Liver (tissue), 3 donors: ENCODE measurements at regions not wholly inside any gene's neighbourhood (a gene's known extent, or its start where the extent isn't known, plus 50 kb on each side); places are given as distances from the start of the nearest gene placed in this dataset.

Experiments
- EGR1 ChIP-seq, 2 donors: IDR thresholded peaks; 2 replicates each; pipeline ENCODE4 v1.6.1; 2016 to 2018; ENCODE audit warnings: antibody characterized with exemption in 2 of 2, low read depth in 2 of 2
- FOXA1 ChIP-seq: IDR thresholded peaks from 2 replicates; pipeline ENCODE4 v1.6.1; 2016; ENCODE audit warnings: antibody characterized with exemption
- HNF4A ChIP-seq, 2 donors: conservative IDR thresholded peaks; 2 replicates each; pipeline ENCODE4 v1.6.1; 2016; ENCODE audit warnings: antibody characterized with exemption in 2 of 2, mild to moderate bottlenecking in 2 of 2
- JUND ChIP-seq, 2 donors: IDR thresholded peaks; 2 replicates each; pipeline ENCODE4 v1.6.1; 2016; ENCODE audit warnings: antibody characterized with exemption in 2 of 2
- RAD21 ChIP-seq, 2 donors: IDR thresholded peaks; 2 replicates each; pipeline ENCODE4 v1.6.1; 2016; ENCODE audit warnings: antibody characterized with exemption in 2 of 2, mild to moderate bottlenecking in 2 of 2
- RXRA ChIP-seq, 2 donors: IDR thresholded peaks; 2 replicates each; pipeline ENCODE4 v1.6.1; 2017 to 2018; ENCODE audit warnings: antibody characterized with exemption in 2 of 2, mild to moderate bottlenecking in 1 of 2
- TAF1 ChIP-seq: conservative IDR thresholded peaks from 2 replicates; pipeline ENCODE4 v1.6.1; 2016; ENCODE audit warnings: antibody characterized with exemption, mild to moderate bottlenecking
- YY1 ChIP-seq: IDR thresholded peaks from 2 replicates; pipeline ENCODE4 v1.6.1; 2016; ENCODE audit warnings: antibody characterized with exemption, mild to moderate bottlenecking
- TF ChIP-seq, protein P1 (sequence below): IDR thresholded peaks from 2 replicates; pipeline ENCODE4 v1.6.1; 2016; ENCODE audit warnings: antibody characterized with exemption
- TF ChIP-seq, protein P2 (sequence below): fragments of 150-350 bp; IDR thresholded peaks from 2 replicates; pipeline ENCODE4 v1.5.1; 2017; ENCODE audit warnings: improper control_type of control experiment, low read depth, low read length; ENCODE audit not compliant: missing input control
- TF ChIP-seq, protein P3 (sequence below): IDR thresholded peaks from 2 replicates; pipeline ENCODE4 v1.6.1; 2016; ENCODE audit warnings: antibody characterized with exemption
- TF ChIP-seq, protein P4 (sequence below): IDR thresholded peaks from 2 replicates; pipeline ENCODE4 v1.6.1; 2016; ENCODE audit warnings: antibody characterized with exemption, mild to moderate bottlenecking
- donor health status: healthy.
- donor health status: healthy.

DNA sequence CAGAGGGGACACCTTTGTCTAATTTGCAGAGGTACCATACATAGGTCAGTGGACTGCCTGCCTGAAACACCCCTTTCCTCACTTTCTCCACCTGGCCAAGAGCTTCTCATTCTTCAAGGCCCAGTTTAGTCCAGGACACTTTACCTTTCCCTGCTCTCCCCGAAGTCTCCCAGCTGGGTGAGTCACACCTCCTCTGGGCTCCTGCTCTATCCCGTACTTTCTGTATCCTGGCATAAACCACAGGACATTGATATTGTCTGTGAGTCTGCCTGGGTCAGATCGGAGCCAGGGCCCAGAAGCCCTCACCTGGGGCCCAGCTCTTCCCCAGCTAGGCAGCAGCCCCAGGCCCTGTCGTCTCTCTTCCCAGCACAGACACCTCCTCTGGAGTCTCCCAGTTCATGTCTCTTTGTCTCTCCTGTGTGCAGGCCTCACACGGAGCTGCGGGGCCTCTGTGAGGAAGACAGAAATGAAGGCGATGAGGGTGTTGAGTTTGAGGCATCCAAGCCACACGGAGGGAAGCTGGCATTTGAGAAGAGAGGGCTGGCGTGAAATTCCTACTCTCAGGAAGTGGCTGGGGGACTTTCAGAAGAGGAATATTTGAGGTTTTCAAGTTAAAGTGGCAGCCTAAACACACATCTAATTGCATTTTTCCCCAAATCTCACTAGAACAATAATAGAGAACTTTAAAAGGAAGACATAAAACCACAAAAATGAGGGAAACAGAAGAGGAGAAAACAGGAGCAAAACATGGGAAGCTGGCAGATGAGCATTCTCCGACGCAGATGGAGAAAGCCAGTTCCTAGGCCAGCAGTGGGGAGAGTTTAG, 79.6 kb upstream of the LAPTM4A start:
- TF ChIP-seq, protein P1, sequence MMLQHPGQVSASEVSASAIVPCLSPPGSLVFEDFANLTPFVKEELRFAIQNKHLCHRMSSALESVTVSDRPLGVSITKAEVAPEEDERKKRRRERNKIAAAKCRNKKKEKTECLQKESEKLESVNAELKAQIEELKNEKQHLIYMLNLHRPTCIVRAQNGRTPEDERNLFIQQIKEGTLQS: no peak
- TF ChIP-seq, protein P2, sequence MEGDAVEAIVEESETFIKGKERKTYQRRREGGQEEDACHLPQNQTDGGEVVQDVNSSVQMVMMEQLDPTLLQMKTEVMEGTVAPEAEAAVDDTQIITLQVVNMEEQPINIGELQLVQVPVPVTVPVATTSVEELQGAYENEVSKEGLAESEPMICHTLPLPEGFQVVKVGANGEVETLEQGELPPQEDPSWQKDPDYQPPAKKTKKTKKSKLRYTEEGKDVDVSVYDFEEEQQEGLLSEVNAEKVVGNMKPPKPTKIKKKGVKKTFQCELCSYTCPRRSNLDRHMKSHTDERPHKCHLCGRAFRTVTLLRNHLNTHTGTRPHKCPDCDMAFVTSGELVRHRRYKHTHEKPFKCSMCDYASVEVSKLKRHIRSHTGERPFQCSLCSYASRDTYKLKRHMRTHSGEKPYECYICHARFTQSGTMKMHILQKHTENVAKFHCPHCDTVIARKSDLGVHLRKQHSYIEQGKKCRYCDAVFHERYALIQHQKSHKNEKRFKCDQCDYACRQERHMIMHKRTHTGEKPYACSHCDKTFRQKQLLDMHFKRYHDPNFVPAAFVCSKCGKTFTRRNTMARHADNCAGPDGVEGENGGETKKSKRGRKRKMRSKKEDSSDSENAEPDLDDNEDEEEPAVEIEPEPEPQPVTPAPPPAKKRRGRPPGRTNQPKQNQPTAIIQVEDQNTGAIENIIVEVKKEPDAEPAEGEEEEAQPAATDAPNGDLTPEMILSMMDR: no peak
- TF ChIP-seq RAD21 (IDR thresholded peaks at IDR 0.05): no peak
- TF ChIP-seq FOXA1: no peak
- TF ChIP-seq, protein P3, sequence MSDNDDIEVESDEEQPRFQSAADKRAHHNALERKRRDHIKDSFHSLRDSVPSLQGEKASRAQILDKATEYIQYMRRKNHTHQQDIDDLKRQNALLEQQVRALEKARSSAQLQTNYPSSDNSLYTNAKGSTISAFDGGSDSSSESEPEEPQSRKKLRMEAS: no peak
- TF ChIP-seq, protein P4, sequence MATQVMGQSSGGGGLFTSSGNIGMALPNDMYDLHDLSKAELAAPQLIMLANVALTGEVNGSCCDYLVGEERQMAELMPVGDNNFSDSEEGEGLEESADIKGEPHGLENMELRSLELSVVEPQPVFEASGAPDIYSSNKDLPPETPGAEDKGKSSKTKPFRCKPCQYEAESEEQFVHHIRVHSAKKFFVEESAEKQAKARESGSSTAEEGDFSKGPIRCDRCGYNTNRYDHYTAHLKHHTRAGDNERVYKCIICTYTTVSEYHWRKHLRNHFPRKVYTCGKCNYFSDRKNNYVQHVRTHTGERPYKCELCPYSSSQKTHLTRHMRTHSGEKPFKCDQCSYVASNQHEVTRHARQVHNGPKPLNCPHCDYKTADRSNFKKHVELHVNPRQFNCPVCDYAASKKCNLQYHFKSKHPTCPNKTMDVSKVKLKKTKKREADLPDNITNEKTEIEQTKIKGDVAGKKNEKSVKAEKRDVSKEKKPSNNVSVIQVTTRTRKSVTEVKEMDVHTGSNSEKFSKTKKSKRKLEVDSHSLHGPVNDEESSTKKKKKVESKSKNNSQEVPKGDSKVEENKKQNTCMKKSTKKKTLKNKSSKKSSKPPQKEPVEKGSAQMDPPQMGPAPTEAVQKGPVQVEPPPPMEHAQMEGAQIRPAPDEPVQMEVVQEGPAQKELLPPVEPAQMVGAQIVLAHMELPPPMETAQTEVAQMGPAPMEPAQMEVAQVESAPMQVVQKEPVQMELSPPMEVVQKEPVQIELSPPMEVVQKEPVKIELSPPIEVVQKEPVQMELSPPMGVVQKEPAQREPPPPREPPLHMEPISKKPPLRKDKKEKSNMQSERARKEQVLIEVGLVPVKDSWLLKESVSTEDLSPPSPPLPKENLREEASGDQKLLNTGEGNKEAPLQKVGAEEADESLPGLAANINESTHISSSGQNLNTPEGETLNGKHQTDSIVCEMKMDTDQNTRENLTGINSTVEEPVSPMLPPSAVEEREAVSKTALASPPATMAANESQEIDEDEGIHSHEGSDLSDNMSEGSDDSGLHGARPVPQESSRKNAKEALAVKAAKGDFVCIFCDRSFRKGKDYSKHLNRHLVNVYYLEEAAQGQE: no peak
- no peak for TF ChIP-seq YY1
- TF ChIP-seq EGR1 (IDR thresholded peaks at IDR 0.05; ENCODE audit: low read depth in 2 of 2): no peak
- TF ChIP-seq HNF4A (conservative IDR thresholded peaks at IDR 0.05): no peak
- no peak for TF ChIP-seq TAF1
- TF ChIP-seq JUND (IDR thresholded peaks at IDR 0.05): no peak
- no peak for TF ChIP-seq RXRA (IDR thresholded peaks at IDR 0.05)
